HL-60 (cell line): ENCODE measurements at regions not wholly inside any gene's neighbourhood (a gene's known extent, or its start where the extent isn't known, plus 50 kb on each side); places are given as distances from the start of the nearest gene placed in this dataset.

ENCODE experiments used
- DNase-seq, 2 experiments: peaks; one replicate each; pipeline ENCODE4 v3.0.0-alpha.2; 2010 to 2020; ENCODE audit warnings: low read depth in 1 of 2, low spot score in 1 of 2
- H3K27ac ChIP-seq: fragments of 250-450 bp; sonication (Bioruptor Pico); replicated peaks from 2 replicates; pipeline ENCODE4 v1.5.1; 2020; ENCODE audit warnings: mild to moderate bottlenecking, moderate library complexity
- H3K27me3 ChIP-seq: fragments of 250-450 bp; sonication (Bioruptor Pico); 2 replicates; pipeline ENCODE4 v1.5.1; 2021; ENCODE audit warnings: mild to moderate bottlenecking, moderate library complexity; ENCODE audit not compliant: insufficient read depth, poor library complexity, severe bottlenecking
- H3K4me3 ChIP-seq: replicated peaks from 2 replicates; pipeline ENCODE4 v1.5.1; 2011; ENCODE audit warnings: mild to moderate bottlenecking, control low read depth, low read length; ENCODE audit not compliant: insufficient read depth
- CTCF ChIP-seq: IDR thresholded peaks from one replicate; pipeline ENCODE4 v1.5.1; 2011; ENCODE audit warnings: low read length, control low read depth, inconsistent platforms; ENCODE audit not compliant: insufficient read depth
- GABPA ChIP-seq: IDR thresholded peaks from 2 replicates; pipeline ENCODE4 v1.6.1; 2012; ENCODE audit warnings: low read depth
- POLR2AphosphoS5 ChIP-seq: IDR thresholded peaks from 2 replicates; pipeline ENCODE4 v1.6.1; 2012; ENCODE audit warnings: low read depth
- REST ChIP-seq: IDR thresholded peaks from 2 replicates; pipeline ENCODE4 v1.6.1; 2012; ENCODE audit warnings: low read depth; ENCODE audit not compliant: insufficient replicate concordance
- SPI1 ChIP-seq: IDR thresholded peaks from 2 replicates; pipeline ENCODE4 v1.6.1; 2012; ENCODE audit warnings: low read depth, mild to moderate bottlenecking, borderline replicate concordance

- Histone ChIP-seq H3K27ac (no peak overlapping the region), H3K27me3 (no peaks in the 10 kb centered on the region), H3K4me3 (no peak overlapping the region)
- DNase-seq: peak; percentile 45 to 52
- TF ChIP-seq REST: no peak
- TF ChIP-seq CTCF: peak; percentile 92
Observed at GRCh38 chr5:168219515-168220410, 71.7 kb upstream of the WWC1 start.

- TF ChIP-seq POLR2AphosphoS5 (no peak), GABPA (no peak), CTCF (no peak), REST (no peak), SPI1 (no peak)
- Histone ChIP-seq H3K27me3 (no peaks in the 10 kb centered on the region), H3K27ac (no peak overlapping the region), H3K4me3 (no peak overlapping the region)
- no peak for DNase-seq
Observed at GRCh38 chr5:168224085-168224484, 67.4 kb upstream of the WWC1 start.

GRCh38 chr5:168226012-168226411 is 65.4 kb upstream of the WWC1 start:
- TF ChIP-seq SPI1 (no peak), POLR2AphosphoS5 (no peak), GABPA (no peak), REST (no peak), CTCF (no peak)
- no peak for DNase-seq
- no peaks in the 10 kb centered on the region for H3K27me3 ChIP-seq
- H3K4me3 ChIP-seq: no peak overlapping the region
- H3K27ac ChIP-seq: no peak overlapping the region
